ENCODE measurements at regions not wholly inside any gene's neighbourhood (a gene's known extent, or its start where the extent isn't known, plus 50 kb on each side); places are given as distances from the start of the nearest gene placed in this dataset.

GRCh38 chr2:220178991-220179695 lies 551.7 kb downstream of the SLC4A3 start:
- no peak overlapping the region for H3K4me3 Mint-ChIP-seq
- no peak overlapping the region for H3K27ac Mint-ChIP-seq
- H3K4me1 Mint-ChIP-seq = no peaks in the 10 kb centered on the region; the same call in 1 of the 2 replicates
- DNase-seq (ENCODE audit: low spot score) = no peak
- TF ChIP-seq AFF4 (CRISPR knock-in tag; IDR thresholded peaks at IDR 0.05; ENCODE audit: borderline replicate concordance) (no peak), USF2 (CRISPR knock-in tag; IDR thresholded peaks at IDR 0.05) (no peak), JUN (CRISPR knock-in tag; IDR thresholded peaks at IDR 0.05) (no peak), ZNF423 (CRISPR knock-in tag; IDR thresholded peaks at IDR 0.05) (no peak), ZNF317 (CRISPR knock-in tag; IDR thresholded peaks at IDR 0.05; ENCODE audit: borderline replicate concordance, low read depth) (no peak), CTCF (IDR thresholded peaks at IDR 0.05) (no peak), ATF2 (CRISPR knock-in tag; IDR thresholded peaks at IDR 0.05; ENCODE audit: borderline replicate concordance, low read depth) (no peak), NR1H2 (CRISPR knock-in tag; IDR thresholded peaks at IDR 0.05) (no peak), EMX1 (CRISPR knock-in tag; IDR thresholded peaks at IDR 0.05) (no peak), CBFB (CRISPR knock-in tag; IDR thresholded peaks at IDR 0.05; ENCODE audit: low read depth) (no peak), ZBTB43 (CRISPR knock-in tag; IDR thresholded peaks at IDR 0.05) (no peak), NFE2L1 (CRISPR knock-in tag; IDR thresholded peaks at IDR 0.05) (no peak), IRF2 (CRISPR knock-in tag; IDR thresholded peaks at IDR 0.05; ENCODE audit: borderline replicate concordance, low read depth) (no peak)
- ATAC-seq = no peak
- ChIA-PET POLR2A (no interaction called here), CTCF (no interaction called here)
- peaks cover 4% of the 10 kb centered on the region; the same call in 1 of the 2 replicates for H3K9me3 Mint-ChIP-seq
- H3K27me3 Mint-ChIP-seq (ENCODE audit: low read depth) = no peaks in the 10 kb centered on the region
- no peaks in the 10 kb centered on the region for H3K36me3 Mint-ChIP-seq

GRCh38 chr2:220181165-220181564 lies 553.7 kb downstream of the SLC4A3 start:
- Mint-ChIP-seq H3K4me3 (no peak overlapping the region), H3K9me3 (peaks cover 4% of the 10 kb centered on the region; the same call in 1 of the 2 replicates), H3K4me1 (no peaks in the 10 kb centered on the region; the same call in 1 of the 2 replicates), H3K36me3 (no peaks in the 10 kb centered on the region), H3K27me3 (ENCODE audit: low read depth) (no peaks in the 10 kb centered on the region), H3K27ac (no peak overlapping the region)
- POLR2A ChIA-PET = interaction anchor here (0.6 kb wide), 1 partner anchor 70 kb away, joined by 3 read pairs; no protein-coding TSS in a partner anchor
- no peak for ATAC-seq
- DNase-seq (ENCODE audit: low spot score) = no peak
- CTCF ChIA-PET = interaction anchor here (0.7 to 1.1 kb wide), 2 partner anchors 16 to 651 kb away, joined by 3 to 4 read pairs; no protein-coding TSS in a partner anchor
- TF ChIP-seq ERG (CRISPR knock-in tag; IDR thresholded peaks at IDR 0.05) = no peak
- TF ChIP-seq SMAD3 (CRISPR knock-in tag; IDR thresholded peaks at IDR 0.05; ENCODE audit: borderline replicate concordance) = no peak
- TF ChIP-seq FOXP1 (CRISPR knock-in tag; IDR thresholded peaks at IDR 0.05; ENCODE audit: borderline replicate concordance) = no peak
- TF ChIP-seq E2F5 (CRISPR knock-in tag; IDR thresholded peaks at IDR 0.05) = no peak
- no peak for TF ChIP-seq KAT7 (CRISPR knock-in tag; IDR thresholded peaks at IDR 0.05; ENCODE audit: borderline replicate concordance)
- TF ChIP-seq PREB (CRISPR knock-in tag; IDR thresholded peaks at IDR 0.05; ENCODE audit: borderline replicate concordance) = no peak
- TF ChIP-seq ZNF138 (CRISPR knock-in tag; conservative IDR thresholded peaks at IDR 0.05) = no peak

Measured in WTC11 (cell line).